AG08396 (cell line): ENCODE measurements at regions not wholly inside any gene's neighbourhood (a gene's known extent, or its start where the extent isn't known, plus 50 kb on each side); places are given as distances from the start of the nearest gene placed in this dataset.

ENCODE experiments used
- DNase-seq: peaks from one replicate; pipeline ENCODE4 v3.0.0; 2012; ENCODE audit warnings: low spot score, mixed read lengths

GRCh38 chr2:6471419-6471818 lies 394.3 kb downstream of the CMPK2 start:
- no peak for DNase-seq

DNA sequence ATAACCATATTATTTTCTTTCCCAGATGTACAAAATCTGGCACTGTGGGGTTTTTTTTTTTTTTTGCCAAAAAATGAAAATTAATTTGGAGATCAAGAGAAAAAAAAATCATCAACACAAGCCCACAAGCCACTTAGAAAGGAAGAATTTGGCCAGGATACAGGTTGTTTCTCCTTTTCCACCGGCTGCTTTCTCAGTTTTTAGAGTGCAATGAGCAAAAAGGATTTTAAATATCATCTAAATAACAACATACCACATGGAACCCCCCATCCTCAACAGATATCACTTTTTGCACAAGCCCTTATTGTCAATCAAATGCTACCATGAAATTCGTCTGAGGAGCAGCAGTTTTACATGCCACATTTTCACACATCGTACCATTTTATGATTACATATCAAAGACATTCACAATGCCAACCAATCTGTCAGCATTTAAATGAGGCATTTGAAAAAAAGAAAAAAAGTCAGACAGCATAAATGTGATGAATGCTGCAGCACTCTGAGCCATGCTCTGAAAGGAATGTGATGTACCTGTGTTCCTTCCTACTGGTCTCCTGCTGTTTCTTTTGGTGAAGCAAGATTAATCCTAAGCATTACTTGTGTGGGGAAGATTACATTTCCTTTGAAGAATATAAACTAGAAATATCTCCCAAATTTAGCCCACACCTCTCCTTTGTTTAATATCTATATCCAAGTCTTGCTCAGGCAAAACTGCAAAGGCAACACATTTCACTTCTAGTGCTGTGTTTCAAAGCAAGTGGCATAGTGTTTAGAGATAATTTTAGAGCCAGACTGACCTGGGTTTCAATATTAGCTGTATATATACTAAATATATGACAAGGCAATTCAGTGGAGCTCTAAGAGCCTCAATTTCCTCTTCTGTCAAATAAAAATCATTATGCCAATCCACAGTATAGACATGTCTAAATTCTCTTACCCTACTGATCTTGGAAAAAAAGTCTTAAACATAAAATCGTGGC lies 391.3 kb downstream of the CMPK2 start:
- DNase-seq: no peak

GRCh38 chr2:6475155-6475940 lies 390.4 kb downstream of the CMPK2 start:
- no peak for DNase-seq

DNA sequence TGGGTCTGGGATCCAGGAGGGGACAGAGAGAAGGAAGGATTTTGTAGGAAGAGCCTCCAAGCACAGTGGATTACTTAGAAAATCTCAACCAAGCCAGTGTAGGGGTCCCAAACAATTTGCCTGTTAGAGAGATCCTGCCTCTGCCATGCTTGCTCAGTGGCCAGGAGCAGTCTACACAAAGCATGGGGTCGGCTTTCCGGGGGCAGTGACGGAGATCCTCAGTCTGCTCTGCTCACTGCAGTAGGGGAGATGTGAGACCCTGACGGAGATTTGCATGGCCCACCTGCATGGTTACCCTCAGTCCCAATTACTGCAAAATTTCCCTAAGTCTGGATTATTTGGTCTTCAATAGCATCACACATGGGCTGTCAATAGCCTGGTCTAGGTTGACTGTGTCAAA lies 385.2 kb downstream of the CMPK2 start:
- DNase-seq: no peak

GRCh38 chr2:6482256-6482655 lies 383.5 kb downstream of the CMPK2 start:
- no peak for DNase-seq

- no peak for DNase-seq
Observed at GRCh38 chr2:6487765-6488164, 377.9 kb downstream of the CMPK2 start.

GRCh38 chr2:6492573-6492972 lies 373.1 kb downstream of the CMPK2 start:
- no peak for DNase-seq

DNA sequence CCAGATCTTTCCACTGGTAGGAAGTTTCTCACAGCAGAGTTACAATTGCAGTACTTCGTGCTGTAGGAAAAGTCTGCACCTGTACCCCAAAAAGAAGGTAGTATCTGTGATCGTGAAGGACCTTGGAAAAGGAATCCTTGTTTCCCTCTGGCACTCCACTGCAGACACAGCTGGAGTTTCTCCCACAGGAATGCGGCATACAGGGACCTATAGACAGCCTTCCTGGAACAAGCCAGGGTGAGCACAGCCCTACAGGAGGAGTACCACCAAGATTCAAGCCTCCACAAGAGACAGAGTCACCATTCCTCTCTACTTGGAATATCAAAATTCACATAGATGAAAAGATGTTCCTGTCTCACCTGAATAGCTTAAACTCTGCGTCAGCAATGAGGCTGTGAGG lies 372.4 kb downstream of the CMPK2 start:
- DNase-seq: no peak

DNA sequence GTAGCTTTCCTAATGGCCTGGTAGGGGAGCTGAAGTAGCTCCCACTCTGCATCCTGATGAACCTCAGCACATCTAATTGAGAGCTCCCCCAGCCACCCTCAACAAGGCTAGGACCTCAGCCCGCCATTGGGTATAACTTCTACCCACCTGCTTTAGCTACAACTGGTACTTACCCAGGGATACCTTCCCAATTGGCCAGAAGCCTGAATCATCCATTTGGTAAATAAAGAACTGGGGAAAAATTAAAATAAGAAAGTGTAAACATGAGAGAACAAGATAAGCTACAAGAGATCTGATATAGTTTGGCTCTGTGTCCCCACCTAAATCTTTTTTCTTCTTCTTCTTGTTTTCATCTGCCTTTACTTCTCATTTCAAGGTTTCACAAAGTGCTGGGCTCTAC lies 372.0 kb downstream of the CMPK2 start:
- DNase-seq: no peak

- DNase-seq: no peak
Observed at GRCh38 chr2:6495466-6495865, 370.2 kb downstream of the CMPK2 start.

- no peak for DNase-seq
Observed at GRCh38 chr2:6496376-6496775, 369.3 kb downstream of the CMPK2 start.

GRCh38 chr2:6497048-6497447 lies 368.7 kb downstream of the CMPK2 start:
- DNase-seq: no peak

GRCh38 chr2:6498841-6499240 lies 366.9 kb downstream of the CMPK2 start:
- no peak for DNase-seq

- DNase-seq: no peak
Observed at GRCh38 chr2:6499691-6500090, 366.0 kb downstream of the CMPK2 start.

DNA sequence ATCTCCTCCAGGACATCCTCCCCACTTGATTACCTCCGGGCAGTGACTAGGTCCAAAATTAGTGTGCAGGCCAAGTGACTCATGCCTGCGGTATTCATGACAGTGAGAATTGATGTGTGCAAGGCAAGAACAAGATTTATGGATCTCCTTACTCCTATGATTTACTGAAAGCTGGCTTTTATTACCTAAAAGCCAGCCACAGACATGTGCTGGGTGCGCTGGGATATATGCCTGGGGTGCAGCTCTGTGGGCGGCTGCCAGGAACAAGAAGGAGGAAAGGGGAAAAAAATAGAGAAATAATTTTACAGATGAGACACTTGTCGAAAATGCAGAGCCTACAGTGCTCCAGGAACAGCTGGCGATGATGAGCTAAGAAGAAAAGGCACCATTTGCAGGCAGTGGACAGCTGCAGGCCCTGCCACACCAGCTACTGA lies 359.3 kb downstream of the CMPK2 start:
- DNase-seq: no peak

DNA sequence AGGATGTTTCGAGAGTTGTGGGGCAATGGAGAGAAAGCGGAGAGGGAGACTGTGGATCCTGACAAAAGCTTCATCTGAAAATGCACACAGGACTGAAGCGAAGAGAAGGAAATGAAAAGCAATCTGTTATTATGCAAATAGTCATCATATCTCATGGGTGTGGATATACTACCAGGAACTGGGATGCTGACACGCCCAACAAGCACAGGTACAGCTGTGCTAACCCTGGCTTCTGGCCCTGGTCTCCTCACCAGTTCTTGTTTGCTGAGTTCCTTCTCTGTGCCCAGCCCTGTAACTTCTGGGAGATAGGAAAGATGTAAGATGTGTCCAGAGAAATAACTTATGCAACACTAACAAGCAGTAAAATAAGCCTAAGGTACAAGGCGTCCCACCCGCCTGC lies 358.8 kb downstream of the CMPK2 start:
- no peak for DNase-seq

GRCh38 chr2:6510532-6510931 lies 355.2 kb downstream of the CMPK2 start:
- no peak for DNase-seq

DNA sequence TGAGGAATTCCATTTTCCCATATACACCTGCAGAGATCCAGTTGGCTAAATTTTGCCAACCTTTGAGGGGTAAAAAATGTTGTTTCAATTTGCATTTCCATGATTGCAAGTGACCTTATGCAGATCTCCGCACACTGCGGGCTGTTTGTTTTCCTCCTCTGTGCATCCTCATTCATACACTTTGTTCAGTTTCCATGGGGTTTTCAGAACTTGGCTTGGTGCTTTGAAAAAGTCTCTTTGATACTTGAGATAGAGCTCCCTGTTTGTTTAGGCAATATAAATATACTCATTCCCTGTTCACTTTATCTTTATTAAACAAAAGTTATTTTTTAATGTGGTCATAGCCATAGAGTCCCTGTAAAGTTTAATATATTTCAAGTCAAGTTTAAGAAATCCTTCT lies 353.1 kb downstream of the CMPK2 start:
- DNase-seq: no peak

DNA sequence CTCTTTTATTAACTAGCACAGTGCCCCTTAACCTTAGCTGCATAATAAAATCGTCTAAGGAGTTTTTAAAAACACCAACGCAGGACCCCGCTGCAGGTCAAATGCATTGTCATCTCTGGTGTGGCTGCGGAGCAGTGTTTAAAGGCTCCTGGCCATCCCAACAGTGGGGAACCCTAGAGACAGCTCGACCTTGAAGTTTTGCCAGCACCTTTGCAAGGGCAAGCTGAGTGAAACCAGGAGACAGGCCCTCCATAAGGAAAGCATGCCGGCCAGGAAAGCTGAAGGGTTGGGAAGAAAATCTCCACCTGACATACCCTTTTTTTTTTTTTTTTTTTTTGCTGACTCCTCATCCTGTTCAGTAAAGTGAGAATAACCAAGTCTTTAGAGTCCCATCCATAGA lies 349.0 kb downstream of the CMPK2 start:
- no peak for DNase-seq

DNA sequence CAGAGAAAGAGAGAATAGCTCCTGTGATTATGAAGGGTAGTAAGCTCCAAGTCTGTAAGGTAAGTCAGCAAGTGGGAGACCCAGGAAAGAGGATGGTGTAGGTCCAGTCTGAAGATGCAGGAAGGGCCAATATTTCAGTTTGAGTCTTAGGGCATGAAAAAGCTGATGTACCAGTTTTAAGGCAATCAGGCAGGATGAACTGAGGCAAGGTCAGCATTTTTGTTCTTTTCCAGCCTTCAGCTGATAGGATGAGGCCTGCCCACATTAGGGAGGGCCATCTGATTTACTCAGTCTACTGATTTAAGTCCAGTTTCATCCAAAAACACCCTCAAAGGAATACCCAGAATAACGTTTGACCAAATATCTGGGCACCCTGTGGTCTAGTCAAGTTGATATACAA lies 347.3 kb downstream of the CMPK2 start:
- DNase-seq: no peak

DNA sequence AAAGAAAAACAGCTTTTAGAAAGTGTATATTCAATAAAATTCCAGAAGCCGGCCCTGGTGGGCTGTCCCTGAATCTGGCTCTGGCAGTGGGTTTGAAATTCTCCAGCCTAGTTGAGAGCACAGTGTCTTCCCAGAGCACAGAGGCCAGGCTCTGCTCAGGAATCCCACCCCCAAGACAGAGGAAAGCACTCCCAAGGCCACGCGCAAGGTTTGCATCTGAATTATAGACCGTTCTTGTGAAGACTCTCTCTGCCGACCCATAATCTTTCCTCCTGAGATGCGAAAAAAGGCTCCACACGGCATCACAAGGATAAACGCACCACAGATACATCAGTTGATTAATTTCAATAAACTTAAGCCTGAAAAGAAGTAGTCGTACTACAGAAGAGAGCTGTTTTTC lies 342.2 kb downstream of the CMPK2 start:
- DNase-seq: no peak

GRCh38 chr2:6524691-6525474 lies 340.8 kb downstream of the CMPK2 start:
- DNase-seq: no peak
